Progenitor cell of endocrine pancreas (in vitro differentiated cells): ENCODE measurements at regions not wholly inside any gene's neighbourhood (a gene's known extent, or its start where the extent isn't known, plus 50 kb on each side); places are given as distances from the start of the nearest gene placed in this dataset.

Experiments used
- DNase-seq: peaks from one replicate; pipeline ENCODE4 v3.0.0; 2021; ENCODE audit warnings: low spot score; ENCODE audit not compliant: unreplicated experiment
- H3K27ac Mint-ChIP-seq: 2 replicates; pipeline ENCODE4 v1.8.0; 2021; ENCODE audit warnings: mild to moderate bottlenecking, moderate library complexity, mixed read lengths
- H3K27me3 Mint-ChIP-seq: 2 replicates; pipeline ENCODE4 v1.8.0; 2021; ENCODE audit warnings: mixed read lengths
- H3K36me3 Mint-ChIP-seq: 2 replicates; pipeline ENCODE4 v1.8.0; 2022; ENCODE audit warnings: mixed read lengths; ENCODE audit not compliant: insufficient read depth
- H3K4me1 Mint-ChIP-seq: 2 replicates; pipeline ENCODE4 v1.8.0; 2021; ENCODE audit warnings: low read depth, mixed read lengths
- H3K4me3 Mint-ChIP-seq: 2 replicates; pipeline ENCODE4 v1.8.0; 2021; ENCODE audit warnings: low read depth, mild to moderate bottlenecking, moderate library complexity, mixed read lengths
- H3K9me3 Mint-ChIP-seq: 2 replicates; pipeline ENCODE4 v1.8.0; 2021; ENCODE audit warnings: low read depth, mixed read lengths
- TF ChIP-seq, protein P1 (sequence below): fragments of 200-600 bp; sonication (generic); IDR thresholded peaks from one replicate; pipeline ENCODE4 v1.5.0; 2021; ENCODE audit warnings: antibody characterized with exemption, mild to moderate bottlenecking; ENCODE audit not compliant: unreplicated experiment

DNA sequence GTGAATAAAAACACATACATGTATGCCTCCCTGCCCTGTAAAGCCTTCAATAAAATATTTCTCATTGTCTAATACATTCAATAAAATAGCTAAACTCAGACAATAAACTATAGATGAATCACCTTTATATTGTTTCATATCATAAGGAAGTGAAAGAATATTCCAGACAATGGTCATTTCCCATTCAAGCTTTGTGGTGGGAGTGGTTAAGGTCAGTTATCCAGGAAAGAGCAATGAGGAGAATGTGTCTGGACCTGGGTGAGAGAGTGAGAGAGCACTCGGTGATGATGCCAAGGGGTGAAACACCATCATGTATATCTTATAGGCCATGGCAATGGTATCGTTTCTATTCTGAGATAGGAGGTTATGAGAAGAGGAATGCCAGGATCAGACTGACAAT lies 197.8 kb downstream of the PDHA2 start:
- Mint-ChIP-seq H3K36me3 (peaks cover 2% of the 10 kb centered on the region), H3K27ac (no peak overlapping the region), H3K4me3 (no peak overlapping the region), H3K9me3 (peaks cover 4% of the 10 kb centered on the region), H3K27me3 (no peaks in the 10 kb centered on the region), H3K4me1 (peaks cover 5% of the 10 kb centered on the region)
- no peak for DNase-seq
- TF ChIP-seq, protein P1, sequence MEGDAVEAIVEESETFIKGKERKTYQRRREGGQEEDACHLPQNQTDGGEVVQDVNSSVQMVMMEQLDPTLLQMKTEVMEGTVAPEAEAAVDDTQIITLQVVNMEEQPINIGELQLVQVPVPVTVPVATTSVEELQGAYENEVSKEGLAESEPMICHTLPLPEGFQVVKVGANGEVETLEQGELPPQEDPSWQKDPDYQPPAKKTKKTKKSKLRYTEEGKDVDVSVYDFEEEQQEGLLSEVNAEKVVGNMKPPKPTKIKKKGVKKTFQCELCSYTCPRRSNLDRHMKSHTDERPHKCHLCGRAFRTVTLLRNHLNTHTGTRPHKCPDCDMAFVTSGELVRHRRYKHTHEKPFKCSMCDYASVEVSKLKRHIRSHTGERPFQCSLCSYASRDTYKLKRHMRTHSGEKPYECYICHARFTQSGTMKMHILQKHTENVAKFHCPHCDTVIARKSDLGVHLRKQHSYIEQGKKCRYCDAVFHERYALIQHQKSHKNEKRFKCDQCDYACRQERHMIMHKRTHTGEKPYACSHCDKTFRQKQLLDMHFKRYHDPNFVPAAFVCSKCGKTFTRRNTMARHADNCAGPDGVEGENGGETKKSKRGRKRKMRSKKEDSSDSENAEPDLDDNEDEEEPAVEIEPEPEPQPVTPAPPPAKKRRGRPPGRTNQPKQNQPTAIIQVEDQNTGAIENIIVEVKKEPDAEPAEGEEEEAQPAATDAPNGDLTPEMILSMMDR, result no peak

DNA sequence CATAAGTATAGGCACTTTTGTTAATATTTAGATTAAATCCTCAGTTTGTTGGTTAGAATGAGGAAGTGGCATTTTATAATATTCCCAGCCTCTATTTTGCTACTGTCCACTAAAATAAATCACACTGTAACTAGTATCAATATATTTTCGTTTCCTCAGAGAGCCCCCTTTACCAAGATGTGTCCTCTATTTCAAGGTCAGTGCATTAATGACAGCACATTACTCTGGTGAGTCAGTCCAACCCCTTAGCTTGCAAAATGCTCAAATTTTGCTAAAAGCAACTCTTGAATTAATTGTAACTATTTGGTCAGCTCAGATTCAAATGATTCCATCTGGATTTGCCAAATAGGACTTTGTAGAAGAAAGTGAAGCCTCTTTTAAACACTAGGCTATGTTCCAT lies 199.3 kb downstream of the PDHA2 start:
- Mint-ChIP-seq H3K4me3 (no peak overlapping the region), H3K27ac (no peak overlapping the region), H3K36me3 (peaks cover 2% of the 10 kb centered on the region), H3K4me1 (peaks cover 5% of the 10 kb centered on the region), H3K27me3 (no peaks in the 10 kb centered on the region), H3K9me3 (peaks cover 8% of the 10 kb centered on the region)
- DNase-seq, result no peak
- TF ChIP-seq, protein P1, result no peak

GRCh38 chr4:96039803-96040436 lies 200.0 kb downstream of the PDHA2 start:
- no peak overlapping the region for H3K27ac Mint-ChIP-seq
- H3K36me3 Mint-ChIP-seq, result peaks cover 2% of the 10 kb centered on the region
- DNase-seq, result no peak
- H3K27me3 Mint-ChIP-seq, result no peaks in the 10 kb centered on the region
- peaks cover 7% of the 10 kb centered on the region for H3K4me1 Mint-ChIP-seq
- TF ChIP-seq, protein P1, result no peak
- no peak overlapping the region for H3K4me3 Mint-ChIP-seq
- peaks cover 7% of the 10 kb centered on the region for H3K9me3 Mint-ChIP-seq

DNA sequence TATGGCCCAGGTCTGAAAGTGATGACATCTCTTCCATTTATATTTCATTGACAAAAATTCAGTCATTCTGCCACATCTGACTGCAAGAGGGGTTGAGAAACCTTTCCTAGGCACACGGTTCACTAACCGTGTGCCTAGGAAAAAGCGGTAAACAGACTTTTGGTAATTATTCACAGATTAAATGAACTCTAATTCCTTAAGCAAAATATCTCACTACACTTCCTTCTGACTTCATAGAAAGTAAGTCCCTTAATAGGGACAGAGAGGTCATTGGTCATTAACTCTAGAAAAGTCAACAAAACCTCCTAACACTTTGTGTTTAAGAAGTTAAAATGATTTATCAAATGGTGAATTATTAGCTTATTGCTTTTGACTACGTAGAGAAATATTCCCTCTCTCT lies 205.1 kb downstream of the PDHA2 start:
- H3K36me3 Mint-ChIP-seq, result no peaks in the 10 kb centered on the region
- no peak overlapping the region for H3K27ac Mint-ChIP-seq
- H3K27me3 Mint-ChIP-seq, result no peaks in the 10 kb centered on the region
- H3K9me3 Mint-ChIP-seq, result peaks cover 8% of the 10 kb centered on the region
- peaks cover 9% of the 10 kb centered on the region for H3K4me1 Mint-ChIP-seq
- DNase-seq, result no peak
- H3K4me3 Mint-ChIP-seq, result no peak overlapping the region
- TF ChIP-seq, protein P1, result no peak

GRCh38 chr4:96052827-96053226 lies 212.9 kb downstream of the PDHA2 start:
- H3K36me3 Mint-ChIP-seq, result no peaks in the 10 kb centered on the region
- no peak overlapping the region for H3K4me3 Mint-ChIP-seq
- TF ChIP-seq, protein P1, result no peak
- peaks cover 1% of the 10 kb centered on the region for H3K4me1 Mint-ChIP-seq
- H3K27me3 Mint-ChIP-seq, result no peaks in the 10 kb centered on the region
- peaks cover 4% of the 10 kb centered on the region for H3K9me3 Mint-ChIP-seq
- no peak overlapping the region for H3K27ac Mint-ChIP-seq
- DNase-seq, result no peak
